SK-N-SH treated with all-trans-retinoic acid at 6 μM for 48 hours (cell line): ENCODE measurements at regions not wholly inside any gene's neighbourhood (a gene's known extent, or its start where the extent isn't known, plus 50 kb on each side); places are given as distances from the start of the nearest gene placed in this dataset.

Source experiments
- ATAC-seq: fragments of 200-7000 bp; cut with Tn5 transposase; 3 replicates; pipeline ENCODE4 v1.9.1; 2020; ENCODE audit warnings: mild to moderate bottlenecking, moderate library complexity
- ARNTL ChIP-seq: fragments of 450-650 bp; formaldehyde crosslinking; IDR thresholded peaks from 2 replicates; pipeline ENCODE4 v1.5.0; 2020; ENCODE audit warnings: low read depth, mild to moderate bottlenecking, moderate library complexity, borderline replicate concordance
- BACH2 ChIP-seq: fragments of 250-450 bp; sonication (Bioruptor Pico); IDR thresholded peaks from 2 replicates; pipeline ENCODE4 v1.9.0; 2021; ENCODE audit warnings: mild to moderate bottlenecking, borderline replicate concordance
- CSDC2 ChIP-seq: fragments of 250-450 bp; sonication (Bioruptor Pico); IDR thresholded peaks from 2 replicates; pipeline ENCODE4 v1.5.0; 2020; ENCODE audit warnings: mild to moderate bottlenecking, moderate library complexity
- ESRRG ChIP-seq: fragments of 250-450 bp; sonication (Bioruptor Pico); IDR thresholded peaks from 2 replicates; pipeline ENCODE4 v1.6.1; 2021; ENCODE audit warnings: mild to moderate bottlenecking
- GLIS3 ChIP-seq: fragments of 250-450 bp; sonication (Bioruptor Pico); IDR thresholded peaks from 2 replicates; pipeline ENCODE4 v1.5.0; 2020; ENCODE audit warnings: mild to moderate bottlenecking, moderate library complexity
- ISL1 ChIP-seq: fragments of 250-450 bp; sonication (Bioruptor Pico); IDR thresholded peaks from 2 replicates; pipeline ENCODE4 v2.1.2; 2022; ENCODE audit warnings: mild to moderate bottlenecking, moderate library complexity
- OSR1 ChIP-seq: fragments of 250-450 bp; sonication (Bioruptor Pico); IDR thresholded peaks from 2 replicates; pipeline ENCODE4 v1.8.0; 2022; ENCODE audit warnings: moderate library complexity, mild to moderate bottlenecking, inconsistent platforms
- PPARA ChIP-seq: fragments of 250-450 bp; sonication (Bioruptor Pico); IDR thresholded peaks from 2 replicates; pipeline ENCODE4 v1.5.0; 2020; ENCODE audit warnings: mild to moderate bottlenecking, borderline replicate concordance
- RARB ChIP-seq: fragments of 250-450 bp; sonication (Bioruptor Pico); IDR thresholded peaks from 2 replicates; pipeline ENCODE4 v1.8.0; 2021; ENCODE audit warnings: mild to moderate bottlenecking, moderate library complexity
- SNAI2 ChIP-seq: fragments of 250-450 bp; sonication (Bioruptor Pico); IDR thresholded peaks from 2 replicates; pipeline ENCODE4 v1.5.0; 2020; ENCODE audit warnings: mild to moderate bottlenecking, moderate library complexity
- TCF4 ChIP-seq: fragments of 250-450 bp; sonication (Bioruptor Pico); IDR thresholded peaks from 2 replicates; pipeline ENCODE4 v1.8.0; 2021; ENCODE audit warnings: mild to moderate bottlenecking, moderate library complexity, borderline replicate concordance
- TOX ChIP-seq: fragments of 250-450 bp; sonication (Bioruptor Pico); IDR thresholded peaks from 2 replicates; pipeline ENCODE4 v1.8.0; 2021; ENCODE audit warnings: mild to moderate bottlenecking, moderate library complexity, borderline replicate concordance
- ZFP30 ChIP-seq: fragments of 450-650 bp; formaldehyde crosslinking; IDR thresholded peaks from 2 replicates; pipeline ENCODE4 v1.5.0; 2022; ENCODE audit warnings: mild to moderate bottlenecking, moderate library complexity
- ZNF565 ChIP-seq: fragments of 450-650 bp; formaldehyde crosslinking; conservative IDR thresholded peaks from 2 replicates; pipeline ENCODE4 v1.5.0; 2020; ENCODE audit warnings: low read depth, mild to moderate bottlenecking, moderate library complexity
- ZNF70 ChIP-seq: fragments of 450-650 bp; formaldehyde crosslinking; IDR thresholded peaks from 2 replicates; pipeline ENCODE4 v1.5.0; 2020; ENCODE audit warnings: mild to moderate bottlenecking, moderate library complexity
- ZNF8 ChIP-seq: fragments of 450-650 bp; formaldehyde crosslinking; IDR thresholded peaks from 2 replicates; pipeline ENCODE4 v1.5.0; 2020; ENCODE audit warnings: mild to moderate bottlenecking, moderate library complexity
- TF ChIP-seq, protein P1 (sequence below): fragments of 250-450 bp; sonication (Bioruptor Pico); IDR thresholded peaks from 2 replicates; pipeline ENCODE4 v1.8.0; 2021; ENCODE audit warnings: low read depth, mild to moderate bottlenecking, moderate library complexity, borderline replicate concordance
- TF ChIP-seq, protein P2 (sequence below): fragments of 250-450 bp; sonication (Bioruptor Pico); IDR thresholded peaks from 2 replicates; pipeline ENCODE4 v1.5.1; 2020; ENCODE audit warnings: low read depth, mild to moderate bottlenecking, moderate library complexity
- TF ChIP-seq, protein P3 (sequence below): fragments of 250-450 bp; sonication (Bioruptor Pico); IDR thresholded peaks from 2 replicates; pipeline ENCODE4 v1.8.0; 2020; ENCODE audit warnings: mild to moderate bottlenecking, moderate library complexity, borderline replicate concordance
- TF ChIP-seq, protein P4 (sequence below): fragments of 250-450 bp; sonication (Bioruptor Pico); IDR thresholded peaks from 2 replicates; pipeline ENCODE4 v1.5.0; 2020; ENCODE audit warnings: mild to moderate bottlenecking, moderate library complexity

DNA sequence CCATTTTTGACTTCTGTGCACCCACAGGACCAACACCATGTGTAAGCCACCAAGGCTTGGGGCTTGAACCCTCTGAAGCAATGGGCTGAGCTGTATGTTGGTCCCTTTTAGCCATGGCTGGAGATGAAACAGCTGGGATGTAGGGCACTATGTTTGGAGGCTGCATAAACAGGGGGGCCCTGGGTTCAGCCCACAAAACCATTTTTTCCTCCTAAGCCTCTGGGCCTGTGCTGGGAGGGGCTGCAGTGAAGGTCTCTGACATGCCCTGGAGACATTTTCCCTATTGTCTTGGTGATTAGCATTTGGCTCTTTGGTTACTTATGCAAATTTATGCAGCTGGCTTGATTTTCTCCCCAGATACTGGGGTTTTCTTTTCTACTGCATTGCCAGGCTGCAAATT lies 144.9 kb downstream of the ZNF326 start:
- no peak for ATAC-seq
- no peak for TF ChIP-seq SNAI2 (CRISPR knock-in tag)
- no peak for TF ChIP-seq TOX (CRISPR knock-in tag)
- no peak for TF ChIP-seq RARB (CRISPR knock-in tag)
- TF ChIP-seq ZNF565 = no peak

DNA sequence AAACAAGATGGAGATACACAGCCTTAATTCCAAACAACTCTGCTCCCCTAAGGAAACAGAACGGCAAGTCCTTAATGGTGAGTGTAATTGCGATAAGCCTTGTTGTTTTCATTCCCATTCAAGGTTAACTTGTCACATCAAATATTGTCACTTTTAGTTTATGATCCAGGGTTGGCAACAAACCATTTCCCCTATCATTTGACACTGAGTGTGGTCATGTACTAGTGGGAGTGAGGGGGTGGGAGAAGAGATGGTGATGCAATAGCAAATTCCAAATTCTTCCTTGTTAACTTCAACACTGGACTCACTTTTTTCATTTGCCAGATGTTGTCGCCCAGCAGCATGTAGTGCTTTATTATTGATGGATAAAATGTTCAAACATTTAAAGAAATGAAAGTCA lies 140.4 kb downstream of the ZNF326 start:
- no peak for ATAC-seq
- TF ChIP-seq CSDC2 (no peak), TOX (CRISPR knock-in tag) (no peak), TCF4 (no peak), PPARA (CRISPR knock-in tag) (no peak), ZNF70 (CRISPR knock-in tag) (no peak)
- TF ChIP-seq, protein P1, sequence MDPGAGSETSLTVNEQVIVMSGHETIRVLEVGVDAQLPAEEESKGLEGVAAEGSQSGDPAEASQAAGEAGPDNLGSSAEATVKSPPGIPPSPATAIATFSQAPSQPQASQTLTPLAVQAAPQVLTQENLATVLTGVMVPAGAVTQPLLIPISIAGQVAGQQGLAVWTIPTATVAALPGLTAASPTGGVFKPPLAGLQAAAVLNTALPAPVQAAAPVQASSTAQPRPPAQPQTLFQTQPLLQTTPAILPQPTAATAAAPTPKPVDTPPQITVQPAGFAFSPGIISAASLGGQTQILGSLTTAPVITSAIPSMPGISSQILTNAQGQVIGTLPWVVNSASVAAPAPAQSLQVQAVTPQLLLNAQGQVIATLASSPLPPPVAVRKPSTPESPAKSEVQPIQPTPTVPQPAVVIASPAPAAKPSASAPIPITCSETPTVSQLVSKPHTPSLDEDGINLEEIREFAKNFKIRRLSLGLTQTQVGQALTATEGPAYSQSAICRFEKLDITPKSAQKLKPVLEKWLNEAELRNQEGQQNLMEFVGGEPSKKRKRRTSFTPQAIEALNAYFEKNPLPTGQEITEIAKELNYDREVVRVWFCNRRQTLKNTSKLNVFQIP (CRISPR knock-in tag) = no peak
- TF ChIP-seq, all 23 proteins: peak for 0

DNA sequence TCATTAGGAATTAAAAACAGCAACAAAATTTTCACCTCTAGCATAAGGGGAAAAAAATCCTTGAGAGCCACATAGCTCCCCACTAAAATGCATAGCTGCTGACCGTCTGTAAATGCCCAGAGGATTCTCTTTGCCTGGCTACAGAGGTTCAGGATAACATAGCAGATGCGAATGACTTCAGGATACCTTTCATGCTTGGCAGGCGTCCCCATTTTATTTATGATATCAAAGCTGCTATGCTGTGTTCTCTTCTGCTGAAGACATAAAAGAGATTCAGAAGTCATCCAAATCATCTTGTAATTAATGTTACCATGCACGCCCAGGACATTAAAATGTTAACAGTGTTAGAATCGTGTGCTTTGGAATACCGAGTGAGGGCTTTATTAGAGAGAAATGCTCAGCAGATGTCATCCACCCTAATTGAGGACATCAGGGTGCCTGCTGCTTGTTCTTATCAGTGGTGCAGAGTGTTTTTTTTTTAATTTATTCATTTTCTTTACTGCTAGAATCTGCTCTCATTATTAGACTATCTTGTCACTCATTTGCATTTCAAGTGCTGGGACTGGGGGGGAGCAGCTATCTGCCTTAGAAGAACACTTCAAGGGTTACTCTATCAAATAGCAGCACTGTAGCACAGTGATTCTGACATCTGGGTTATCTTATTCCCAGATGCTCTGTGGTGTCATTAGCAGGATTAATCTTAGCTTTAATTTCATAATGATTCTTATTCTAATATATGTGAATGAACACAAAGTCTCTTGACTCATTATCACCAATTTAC lies 139.5 kb downstream of the ZNF326 start:
- TF ChIP-seq RARB (CRISPR knock-in tag) = no peak
- TF ChIP-seq CSDC2 = no peak
- TF ChIP-seq ISL1 = no peak
- TF ChIP-seq, protein P2, sequence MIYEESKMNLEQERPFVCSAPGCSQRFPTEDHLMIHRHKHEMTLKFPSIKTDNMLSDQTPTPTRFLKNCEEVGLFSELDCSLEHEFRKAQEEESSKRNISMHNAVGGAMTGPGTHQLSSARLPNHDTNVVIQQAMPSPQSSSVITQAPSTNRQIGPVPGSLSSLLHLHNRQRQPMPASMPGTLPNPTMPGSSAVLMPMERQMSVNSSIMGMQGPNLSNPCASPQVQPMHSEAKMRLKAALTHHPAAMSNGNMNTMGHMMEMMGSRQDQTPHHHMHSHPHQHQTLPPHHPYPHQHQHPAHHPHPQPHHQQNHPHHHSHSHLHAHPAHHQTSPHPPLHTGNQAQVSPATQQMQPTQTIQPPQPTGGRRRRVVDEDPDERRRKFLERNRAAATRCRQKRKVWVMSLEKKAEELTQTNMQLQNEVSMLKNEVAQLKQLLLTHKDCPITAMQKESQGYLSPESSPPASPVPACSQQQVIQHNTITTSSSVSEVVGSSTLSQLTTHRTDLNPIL (CRISPR knock-in tag) = no peak
- TF ChIP-seq GLIS3 (CRISPR knock-in tag) = no peak
- TF ChIP-seq, protein P1 (CRISPR knock-in tag) = no peak
- no peak for TF ChIP-seq ZNF565
- TF ChIP-seq ESRRG (CRISPR knock-in tag) = no peak
- TF ChIP-seq, protein P3, sequence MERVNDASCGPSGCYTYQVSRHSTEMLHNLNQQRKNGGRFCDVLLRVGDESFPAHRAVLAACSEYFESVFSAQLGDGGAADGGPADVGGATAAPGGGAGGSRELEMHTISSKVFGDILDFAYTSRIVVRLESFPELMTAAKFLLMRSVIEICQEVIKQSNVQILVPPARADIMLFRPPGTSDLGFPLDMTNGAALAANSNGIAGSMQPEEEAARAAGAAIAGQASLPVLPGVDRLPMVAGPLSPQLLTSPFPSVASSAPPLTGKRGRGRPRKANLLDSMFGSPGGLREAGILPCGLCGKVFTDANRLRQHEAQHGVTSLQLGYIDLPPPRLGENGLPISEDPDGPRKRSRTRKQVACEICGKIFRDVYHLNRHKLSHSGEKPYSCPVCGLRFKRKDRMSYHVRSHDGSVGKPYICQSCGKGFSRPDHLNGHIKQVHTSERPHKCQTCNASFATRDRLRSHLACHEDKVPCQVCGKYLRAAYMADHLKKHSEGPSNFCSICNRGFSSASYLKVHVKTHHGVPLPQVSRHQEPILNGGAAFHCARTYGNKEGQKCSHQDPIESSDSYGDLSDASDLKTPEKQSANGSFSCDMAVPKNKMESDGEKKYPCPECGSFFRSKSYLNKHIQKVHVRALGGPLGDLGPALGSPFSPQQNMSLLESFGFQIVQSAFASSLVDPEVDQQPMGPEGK (CRISPR knock-in tag) = no peak
- no peak for TF ChIP-seq ARNTL (CRISPR knock-in tag)
- TF ChIP-seq OSR1 (CRISPR knock-in tag) = no peak
- no peak for TF ChIP-seq BACH2 (CRISPR knock-in tag)

DNA sequence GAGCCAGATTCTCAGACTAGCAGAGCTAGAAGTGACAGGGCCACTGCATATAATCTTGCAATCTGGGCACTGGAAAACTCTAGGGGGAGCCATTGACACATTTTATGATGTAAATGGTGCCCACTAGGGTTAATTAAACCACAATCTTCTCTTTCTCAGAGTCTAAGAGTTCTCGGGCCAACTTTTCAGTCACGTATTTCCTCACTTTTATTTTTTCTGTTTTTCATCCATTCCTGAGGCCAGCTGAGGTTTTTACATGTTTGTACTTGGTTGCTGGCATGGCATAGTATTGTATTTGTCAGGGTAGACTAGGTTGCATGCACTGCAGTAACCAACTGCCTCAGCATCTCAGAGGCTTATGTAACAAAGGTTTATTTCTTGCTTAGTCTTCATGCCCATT lies 138.2 kb downstream of the ZNF326 start:
- ATAC-seq = peak; percentile 90
- TF ChIP-seq ISL1 (no peak), ZFP30 (CRISPR knock-in tag) (no peak), TOX (CRISPR knock-in tag) (no peak), GLIS3 (CRISPR knock-in tag) (no peak), ZNF8 (CRISPR knock-in tag) (no peak), PPARA (CRISPR knock-in tag) (no peak), ZNF565 (no peak), ESRRG (CRISPR knock-in tag) (no peak), RARB (CRISPR knock-in tag) (no peak), TCF4 (no peak)
- TF ChIP-seq, protein P2 (CRISPR knock-in tag) = no peak
- TF ChIP-seq, protein P3 (CRISPR knock-in tag) = no peak
- TF ChIP-seq, protein P4, sequence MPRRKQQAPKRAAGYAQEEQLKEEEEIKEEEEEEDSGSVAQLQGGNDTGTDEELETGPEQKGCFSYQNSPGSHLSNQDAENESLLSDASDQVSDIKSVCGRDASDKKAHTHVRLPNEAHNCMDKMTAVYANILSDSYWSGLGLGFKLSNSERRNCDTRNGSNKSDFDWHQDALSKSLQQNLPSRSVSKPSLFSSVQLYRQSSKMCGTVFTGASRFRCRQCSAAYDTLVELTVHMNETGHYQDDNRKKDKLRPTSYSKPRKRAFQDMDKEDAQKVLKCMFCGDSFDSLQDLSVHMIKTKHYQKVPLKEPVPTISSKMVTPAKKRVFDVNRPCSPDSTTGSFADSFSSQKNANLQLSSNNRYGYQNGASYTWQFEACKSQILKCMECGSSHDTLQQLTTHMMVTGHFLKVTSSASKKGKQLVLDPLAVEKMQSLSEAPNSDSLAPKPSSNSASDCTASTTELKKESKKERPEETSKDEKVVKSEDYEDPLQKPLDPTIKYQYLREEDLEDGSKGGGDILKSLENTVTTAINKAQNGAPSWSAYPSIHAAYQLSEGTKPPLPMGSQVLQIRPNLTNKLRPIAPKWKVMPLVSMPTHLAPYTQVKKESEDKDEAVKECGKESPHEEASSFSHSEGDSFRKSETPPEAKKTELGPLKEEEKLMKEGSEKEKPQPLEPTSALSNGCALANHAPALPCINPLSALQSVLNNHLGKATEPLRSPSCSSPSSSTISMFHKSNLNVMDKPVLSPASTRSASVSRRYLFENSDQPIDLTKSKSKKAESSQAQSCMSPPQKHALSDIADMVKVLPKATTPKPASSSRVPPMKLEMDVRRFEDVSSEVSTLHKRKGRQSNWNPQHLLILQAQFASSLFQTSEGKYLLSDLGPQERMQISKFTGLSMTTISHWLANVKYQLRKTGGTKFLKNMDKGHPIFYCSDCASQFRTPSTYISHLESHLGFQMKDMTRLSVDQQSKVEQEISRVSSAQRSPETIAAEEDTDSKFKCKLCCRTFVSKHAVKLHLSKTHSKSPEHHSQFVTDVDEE (CRISPR knock-in tag) = no peak

More for the DNA sequence above, 139.5 kb downstream of the ZNF326 start:
- no peak for ATAC-seq
